Calu3 (cell line): ENCODE measurements at regions not wholly inside any gene's neighbourhood (a gene's known extent, or its start where the extent isn't known, plus 50 kb on each side); places are given as distances from the start of the nearest gene placed in this dataset.

Experiments used
- BruUV-seq: library from RNA; stranded (reverse); fragments of 400-500 nt; replicated peaks from 2 replicates; lab custom pipeline; 2021; lab: Mats Ljungman, UMichigan
- CTCF ChIA-PET: fragments of 300-600 bp; sonication (Branson Sonifier 250); formaldehyde crosslinking; loops from one replicate; lab custom pipeline; 2022; ENCODE audit warnings: antibody characterized with exemption; lab: Charles Lee
- DNase-seq: peaks from one replicate; pipeline ENCODE4 v3.0.0; 2022
- H3K27ac Mint-ChIP-seq: one replicate; pipeline ENCODE4 v1.8.0; 2022; ENCODE audit warnings: mixed read lengths; ENCODE audit not compliant: unreplicated experiment
- H3K27me3 Mint-ChIP-seq: one replicate; pipeline ENCODE4 v1.8.0; 2022; ENCODE audit warnings: mixed read lengths; ENCODE audit not compliant: unreplicated experiment
- H3K36me3 Mint-ChIP-seq: one replicate; pipeline ENCODE4 v1.8.0; 2022; ENCODE audit warnings: mild to moderate bottlenecking, moderate library complexity, mixed read lengths; ENCODE audit not compliant: insufficient read depth, unreplicated experiment
- H3K4me1 Mint-ChIP-seq: one replicate; pipeline ENCODE4 v1.8.0; 2022; ENCODE audit warnings: mild to moderate bottlenecking, low read depth, mixed read lengths; ENCODE audit not compliant: unreplicated experiment
- H3K4me3 Mint-ChIP-seq: one replicate; pipeline ENCODE4 v1.8.0; 2022; ENCODE audit warnings: mild to moderate bottlenecking, low read depth, moderate library complexity, mixed read lengths; ENCODE audit not compliant: unreplicated experiment
- H3K9me3 Mint-ChIP-seq: one replicate; pipeline ENCODE4 v1.8.0; 2022; ENCODE audit warnings: low read depth, mixed read lengths; ENCODE audit not compliant: unreplicated experiment
- CTCF ChIP-seq: fragments of 200-600 bp; IDR thresholded peaks from one replicate; pipeline ENCODE4 v1.8.0; 2022; ENCODE audit warnings: antibody characterized with exemption; ENCODE audit not compliant: unreplicated experiment
- intact Hi-C: fragments of 100-400 bp; cut with micrococcal nuclease; formaldehyde crosslinking; loops from one replicate; pipeline ENCODE4 v1.10.0; 2022; ENCODE audit not compliant: unreplicated experiment

GRCh38 chr6:4398791-4399190 lies 263.4 kb upstream of the ECI2 start:
- intact Hi-C loops: no loop called here
- CTCF ChIA-PET: no interaction called here
- H3K36me3 Mint-ChIP-seq: no peaks in the 10 kb centered on the region

GRCh38 chr6:4397307-4397706 lies 261.9 kb upstream of the ECI2 start:
- TF ChIP-seq CTCF: no peak
- no peaks in the 10 kb centered on the region for H3K9me3 Mint-ChIP-seq
- intact Hi-C loops: no loop called here
- H3K27me3 Mint-ChIP-seq: no peaks in the 10 kb centered on the region
- peaks cover 31% of the 10 kb centered on the region for H3K4me1 Mint-ChIP-seq
- H3K36me3 Mint-ChIP-seq: no peaks in the 10 kb centered on the region
- no peak overlapping the region for H3K4me3 Mint-ChIP-seq
- no peak for DNase-seq
- CTCF ChIA-PET: no interaction called here
- BruUV-seq: no TSS peak
- H3K27ac Mint-ChIP-seq: no peak overlapping the region

More at GRCh38 chr6:4398791-4399190, 263.4 kb upstream of the ECI2 start:
- H3K4me3 Mint-ChIP-seq: no peak overlapping the region
- TF ChIP-seq CTCF: no peak
- no peak overlapping the region for H3K27ac Mint-ChIP-seq
- no peaks in the 10 kb centered on the region for H3K9me3 Mint-ChIP-seq
- no peak for DNase-seq
- H3K27me3 Mint-ChIP-seq: no peaks in the 10 kb centered on the region
- BruUV-seq: no TSS peak
- peaks cover 36% of the 10 kb centered on the region for H3K4me1 Mint-ChIP-seq

GRCh38 chr6:4396044-4396443 lies 260.7 kb upstream of the ECI2 start:
- CTCF ChIA-PET: no interaction called here
- no peaks in the 10 kb centered on the region for H3K9me3 Mint-ChIP-seq
- no TSS peak for BruUV-seq
- H3K4me1 Mint-ChIP-seq: peaks cover 19% of the 10 kb centered on the region
- no peaks in the 10 kb centered on the region for H3K36me3 Mint-ChIP-seq
- H3K27me3 Mint-ChIP-seq: no peaks in the 10 kb centered on the region
- DNase-seq: no peak
- intact Hi-C loops: no loop called here
- no peak overlapping the region for H3K27ac Mint-ChIP-seq
- no peak for TF ChIP-seq CTCF
- H3K4me3 Mint-ChIP-seq: no peak overlapping the region

GRCh38 chr6:4395386-4395785 lies 260.0 kb upstream of the ECI2 start:
- intact Hi-C loops: no loop called here
- no peaks in the 10 kb centered on the region for H3K36me3 Mint-ChIP-seq
- DNase-seq: no peak
- H3K27ac Mint-ChIP-seq: no peak overlapping the region
- no TSS peak for BruUV-seq
- CTCF ChIA-PET: no interaction called here
- H3K4me3 Mint-ChIP-seq: no peak overlapping the region
- peaks cover 14% of the 10 kb centered on the region for H3K4me1 Mint-ChIP-seq
- TF ChIP-seq CTCF: no peak
- no peaks in the 10 kb centered on the region for H3K9me3 Mint-ChIP-seq
- no peaks in the 10 kb centered on the region for H3K27me3 Mint-ChIP-seq
